Body of pancreas (tissue), 4 donors: ENCODE measurements at regions not wholly inside any gene's neighbourhood (a gene's known extent, or its start where the extent isn't known, plus 50 kb on each side); places are given as distances from the start of the nearest gene placed in this dataset.

ENCODE experiments used
- CTCF ChIP-seq, 7 experiments: fragments of 450-650 bp in 4 of 7; fragments of 200-600 bp in 3 of 7; sonication (generic) in 3 of 7; IDR thresholded peaks; one replicate each; pipeline ENCODE4 v1.5.1; 2016 to 2019; ENCODE audit warnings: antibody characterized with exemption in 7 of 7
- POLR2A ChIP-seq, 3 donors: fragments of 450-650 bp; IDR thresholded peaks; one replicate each; pipeline ENCODE4 v1.6.1; 2016; ENCODE audit warnings: antibody characterized with exemption in 3 of 3, mild to moderate bottlenecking in 2 of 3

- TF ChIP-seq POLR2A (IDR thresholded peaks at IDR 0.05) (no peak), CTCF (IDR thresholded peaks at IDR 0.05) (no peak)
Measured at GRCh38 chr10:2968401-2969058, 98.8 kb upstream of the PFKP start.
